GM19468 (cell line): ENCODE measurements at regions not wholly inside any gene's neighbourhood (a gene's known extent, or its start where the extent isn't known, plus 50 kb on each side); places are given as distances from the start of the nearest gene placed in this dataset.
"Not testable (repeated sequence)": the region's sequence is repeated elsewhere in the genome, so short reads cannot be mapped to it uniquely, and the experiment has no call there.

ENCODE experiments used
- ATAC-seq: cut with Tn5 transposase; IDR thresholded peaks from one replicate; pipeline ENCODE4 v1.9.1; 2021; ENCODE audit warnings: mild to moderate bottlenecking, moderate library complexity, moderate number of reproducible peaks; ENCODE audit not compliant: unreplicated experiment; ENCODE audit errors: extremely low read depth

GRCh38 chr15:69862540-69862939, 235.2 kb downstream of the TLE3 start:
- ATAC-seq = no peak

GRCh38 chr15:69863446-69863845, 234.3 kb downstream of the TLE3 start:
- ATAC-seq = no peak

- no peak for ATAC-seq
Observed at GRCh38 chr15:69865369-69865768, 232.3 kb downstream of the TLE3 start.

GRCh38 chr15:69868756-69869155, 229.0 kb downstream of the TLE3 start:
- no peak for ATAC-seq

- no peak for ATAC-seq
Observed at GRCh38 chr15:69869291-69869690, 228.4 kb downstream of the TLE3 start.

- ATAC-seq = no peak
Observed at GRCh38 chr15:69869881-69870505, 227.7 kb downstream of the TLE3 start.

GRCh38 chr15:69871511-69872134, 226.1 kb downstream of the TLE3 start:
- ATAC-seq = no peak

GRCh38 chr15:69873807-69874206, 223.9 kb downstream of the TLE3 start:
- ATAC-seq = no peak

GRCh38 chr15:69874321-69874720, 223.4 kb downstream of the TLE3 start:
- no peak for ATAC-seq

GRCh38 chr15:69876064-69876940, 221.4 kb downstream of the TLE3 start:
- no peak for ATAC-seq

GRCh38 chr15:69879963-69880362, 217.8 kb downstream of the TLE3 start:
- ATAC-seq = not testable (repeated sequence)

GRCh38 chr15:69880571-69881301, 217.0 kb downstream of the TLE3 start:
- ATAC-seq = no peak

GRCh38 chr15:69881302-69881670, 216.4 kb downstream of the TLE3 start:
- ATAC-seq = no peak

GRCh38 chr15:69881766-69882165, 216.0 kb downstream of the TLE3 start:
- ATAC-seq = no peak

- no peak for ATAC-seq
Observed at GRCh38 chr15:69883306-69883705, 214.4 kb downstream of the TLE3 start.

GRCh38 chr15:69885173-69885955, 212.4 kb downstream of the TLE3 start:
- no peak for ATAC-seq

- ATAC-seq = no peak
Observed at GRCh38 chr15:69887009-69887408, 210.7 kb downstream of the TLE3 start.

GRCh38 chr15:69887553-69887952, 210.2 kb downstream of the TLE3 start:
- ATAC-seq = no peak

GRCh38 chr15:69888406-69888805, 209.3 kb downstream of the TLE3 start:
- no peak for ATAC-seq

- ATAC-seq = no peak
Observed at GRCh38 chr15:69891070-69891536, 206.6 kb downstream of the TLE3 start.
